ENCODE measurements at regions not wholly inside any gene's neighbourhood (a gene's known extent, or its start where the extent isn't known, plus 50 kb on each side); places are given as distances from the start of the nearest gene placed in this dataset.
A peak's percentile ranks its signal among the peaks of the same experiment; 100 is the strongest.

DNA sequence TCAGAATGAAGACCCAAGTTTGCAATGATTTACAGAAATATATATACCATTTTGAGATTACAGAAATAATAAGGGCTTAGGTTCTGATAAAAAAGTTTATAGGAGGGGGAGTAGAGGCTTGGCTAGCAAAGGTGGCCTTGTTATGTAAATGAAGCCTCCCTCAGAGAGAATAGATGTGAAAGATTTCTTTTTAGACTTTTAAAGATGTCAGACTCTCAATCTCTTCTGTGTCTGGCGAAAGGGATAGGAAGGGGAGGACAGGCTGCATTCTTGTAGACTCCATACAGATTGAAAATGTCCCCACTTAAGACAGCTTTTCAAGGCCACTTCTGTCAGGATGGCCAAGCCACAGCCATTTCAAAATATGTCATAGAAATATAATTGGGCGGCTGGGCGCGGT lies 63.1 kb upstream of the CLINT1 start:
- DNase-seq: no peak

DNA sequence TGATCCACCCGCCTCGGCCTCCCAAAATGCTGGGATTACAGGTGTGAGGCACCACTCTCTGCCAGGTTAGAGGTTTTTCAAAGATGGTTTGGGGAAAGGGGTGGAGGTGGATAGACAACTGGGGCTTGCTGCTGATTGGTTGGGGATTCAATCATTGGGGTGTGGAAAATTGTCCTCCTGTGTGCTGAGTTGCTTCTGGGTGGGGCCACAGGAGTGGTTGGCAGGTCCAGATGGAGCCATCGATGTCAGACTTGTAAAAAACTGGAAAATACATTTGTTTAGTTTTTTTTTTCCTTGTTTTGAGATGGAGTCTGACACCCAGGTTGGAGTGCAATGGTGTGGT lies 61.9 kb upstream of the CLINT1 start:
- DNase-seq: no peak

DNA sequence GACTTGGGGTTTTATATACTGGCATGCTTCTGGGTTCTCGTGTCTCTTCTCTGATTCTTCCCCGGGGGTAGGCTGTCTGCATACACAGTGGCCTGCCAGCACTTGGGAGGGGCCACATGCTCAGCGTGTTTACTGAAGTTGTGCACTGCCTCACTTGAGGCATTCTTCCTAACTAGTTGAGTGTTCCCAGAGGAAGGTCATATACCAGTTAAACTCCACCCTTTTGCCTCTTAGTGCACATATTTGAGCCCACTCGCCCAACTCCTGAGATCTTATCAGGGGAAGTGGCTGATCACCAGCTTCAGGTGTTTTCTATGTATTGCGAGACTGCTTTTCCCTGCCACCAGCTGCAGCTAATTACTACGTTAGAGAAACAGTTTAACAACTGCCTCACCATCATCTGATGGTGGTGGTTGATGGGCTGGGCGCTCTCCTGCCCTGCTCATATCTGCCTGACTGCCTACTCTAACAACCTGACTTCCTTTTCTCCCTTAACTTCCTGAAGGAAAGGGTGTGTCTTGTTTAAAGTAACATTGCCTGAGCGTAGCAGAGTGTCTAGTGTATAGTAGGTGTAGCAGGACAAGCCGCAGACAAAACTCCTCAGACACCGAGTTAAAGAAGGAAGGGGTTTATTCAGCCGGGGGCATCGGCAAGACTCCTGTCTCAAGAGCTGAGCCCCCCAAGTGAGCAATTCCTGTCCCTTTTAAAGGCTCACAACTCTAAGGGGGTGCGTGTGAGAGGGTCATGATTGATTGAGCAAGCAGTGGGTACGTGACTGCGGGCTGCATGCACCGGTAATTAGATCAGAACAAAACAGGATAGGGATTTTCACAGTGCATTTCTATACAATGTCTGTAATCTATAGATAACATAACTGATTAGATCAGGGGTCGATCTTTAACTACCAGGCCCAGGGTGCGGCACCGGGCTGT lies 60.1 kb upstream of the CLINT1 start:
- peak; percentile 1 for DNase-seq

DNA sequence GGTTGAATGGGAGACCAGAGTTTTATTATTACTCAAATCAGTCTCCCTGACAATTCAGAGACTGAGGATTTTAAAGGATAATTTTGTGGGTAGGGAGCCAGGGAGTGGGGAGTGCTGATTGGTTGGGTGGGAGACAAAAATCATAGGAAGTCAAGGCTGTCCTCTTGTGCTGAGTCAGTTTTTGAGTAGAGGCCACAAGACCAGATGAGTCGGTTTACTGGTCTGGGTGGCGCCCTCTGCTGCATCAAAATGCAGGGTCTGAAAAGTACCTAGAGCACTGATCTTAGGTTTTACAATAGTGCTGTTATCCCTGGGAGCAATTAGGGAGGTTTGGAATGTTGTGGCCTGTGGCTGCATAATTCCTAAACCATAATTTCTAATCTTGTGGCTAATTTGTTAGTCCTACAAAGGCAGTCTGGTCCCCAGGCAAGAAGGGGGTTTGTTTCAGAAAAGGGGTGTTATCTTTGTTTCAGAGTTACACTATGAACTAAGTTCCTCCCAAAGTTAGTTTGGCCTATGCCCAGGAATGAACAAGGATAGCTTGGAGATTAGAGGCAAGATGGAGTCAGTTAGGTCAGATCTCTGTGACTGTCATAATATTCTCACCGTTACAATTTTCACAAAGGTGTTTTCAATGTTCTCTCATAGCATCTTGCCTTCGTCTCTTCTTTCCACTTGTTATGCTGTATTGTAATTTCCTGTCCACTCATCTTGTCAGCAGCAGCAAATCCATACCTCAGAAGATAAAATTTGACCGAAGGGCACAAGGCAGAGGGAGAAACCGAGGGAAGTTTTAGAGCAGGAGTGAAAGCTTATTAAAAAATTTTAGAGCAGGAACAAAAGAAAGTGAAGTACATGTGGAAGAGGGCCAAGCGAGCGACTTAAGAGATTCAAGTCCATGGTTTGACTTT lies 59.2 kb upstream of the CLINT1 start:
- peak; percentile 62 for DNase-seq

DNA sequence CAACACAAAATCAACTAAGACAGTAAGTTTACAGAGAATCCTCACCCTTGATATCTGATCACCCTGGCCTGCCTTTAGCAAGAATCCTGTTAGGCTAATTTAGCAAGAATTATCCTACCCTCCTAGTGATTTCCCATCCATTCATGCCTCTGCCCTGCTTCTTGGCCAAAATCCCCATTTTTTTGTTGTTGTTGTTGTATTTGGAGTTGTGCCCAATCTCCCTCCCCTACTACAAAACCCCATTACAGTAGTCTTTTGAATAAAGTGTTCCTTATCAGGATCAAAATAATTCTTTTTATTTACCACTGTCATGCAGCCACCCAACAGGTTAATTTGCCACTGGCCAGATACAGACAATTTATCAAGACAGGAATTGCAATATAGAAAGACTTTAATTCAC lies 58.5 kb upstream of the CLINT1 start:
- no peak for DNase-seq

DNA sequence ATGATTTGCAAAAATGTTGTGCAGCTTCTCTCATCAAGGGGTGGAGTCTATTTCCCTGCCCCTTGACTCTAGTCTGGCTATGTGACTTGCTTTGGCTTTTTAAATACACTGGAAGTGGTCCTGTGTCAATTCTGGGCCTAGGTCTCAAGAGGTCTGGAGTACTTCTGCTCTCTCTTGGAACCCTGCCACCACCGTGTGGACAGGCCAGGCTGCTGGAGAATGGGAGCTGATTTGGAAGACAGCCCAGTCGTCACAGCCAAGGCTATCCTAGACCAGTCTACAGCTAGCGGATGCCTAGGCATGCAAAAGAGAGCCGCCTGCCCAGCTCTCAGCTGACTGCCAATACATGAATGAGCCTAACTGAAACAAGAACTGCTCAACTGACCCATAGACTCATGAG lies 56.7 kb upstream of the CLINT1 start:
- DNase-seq: no peak

DNA sequence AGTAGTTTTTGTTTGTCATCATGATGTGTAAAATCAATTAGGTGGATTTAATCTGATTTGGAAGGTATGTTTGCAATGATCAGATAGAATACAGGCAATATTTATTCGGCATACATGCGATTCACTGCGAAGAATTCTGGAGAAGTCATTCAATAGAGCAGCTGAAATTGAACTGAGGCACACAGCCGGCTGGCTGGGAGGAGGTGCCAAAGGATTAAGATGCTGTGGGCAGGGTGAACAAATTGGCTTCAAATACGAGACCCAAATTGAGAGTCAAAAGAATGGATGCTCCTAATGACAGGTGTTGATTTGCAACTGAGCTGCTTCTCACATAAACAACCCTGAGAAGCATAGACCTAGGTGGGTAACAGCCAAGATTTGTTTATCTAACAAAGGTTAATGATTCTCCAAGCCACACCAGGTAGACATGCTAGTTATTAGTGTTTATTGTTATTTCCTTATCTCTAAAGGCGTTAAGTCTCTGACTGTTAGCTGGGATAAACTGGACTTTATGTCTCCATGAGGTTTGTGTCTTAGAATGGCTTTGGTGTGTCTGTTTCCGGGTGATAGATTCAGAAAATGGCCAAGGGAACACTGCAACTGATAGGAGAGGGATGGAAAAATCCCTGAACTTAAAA lies 55.3 kb upstream of the CLINT1 start:
- DNase-seq: no peak

DNA sequence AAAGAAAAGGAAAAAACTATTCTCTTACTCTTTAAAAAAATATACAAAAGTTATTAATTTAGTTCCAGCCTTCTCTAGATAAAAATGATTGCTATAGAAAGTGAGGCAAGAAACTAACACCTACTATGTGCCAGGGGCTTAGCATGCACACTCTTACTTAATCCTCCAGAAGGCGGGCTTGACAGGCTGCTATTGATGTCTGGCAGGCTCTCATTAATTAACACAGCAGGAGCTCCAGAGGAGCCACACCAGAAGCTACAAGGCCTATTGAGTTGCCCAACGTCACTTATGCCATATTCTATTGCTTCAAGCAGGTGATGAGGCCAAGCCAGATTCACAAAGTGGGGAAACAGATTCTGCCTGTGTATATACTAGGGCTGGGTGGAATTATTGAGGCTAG lies 54.6 kb upstream of the CLINT1 start:
- DNase-seq: no peak

DNA sequence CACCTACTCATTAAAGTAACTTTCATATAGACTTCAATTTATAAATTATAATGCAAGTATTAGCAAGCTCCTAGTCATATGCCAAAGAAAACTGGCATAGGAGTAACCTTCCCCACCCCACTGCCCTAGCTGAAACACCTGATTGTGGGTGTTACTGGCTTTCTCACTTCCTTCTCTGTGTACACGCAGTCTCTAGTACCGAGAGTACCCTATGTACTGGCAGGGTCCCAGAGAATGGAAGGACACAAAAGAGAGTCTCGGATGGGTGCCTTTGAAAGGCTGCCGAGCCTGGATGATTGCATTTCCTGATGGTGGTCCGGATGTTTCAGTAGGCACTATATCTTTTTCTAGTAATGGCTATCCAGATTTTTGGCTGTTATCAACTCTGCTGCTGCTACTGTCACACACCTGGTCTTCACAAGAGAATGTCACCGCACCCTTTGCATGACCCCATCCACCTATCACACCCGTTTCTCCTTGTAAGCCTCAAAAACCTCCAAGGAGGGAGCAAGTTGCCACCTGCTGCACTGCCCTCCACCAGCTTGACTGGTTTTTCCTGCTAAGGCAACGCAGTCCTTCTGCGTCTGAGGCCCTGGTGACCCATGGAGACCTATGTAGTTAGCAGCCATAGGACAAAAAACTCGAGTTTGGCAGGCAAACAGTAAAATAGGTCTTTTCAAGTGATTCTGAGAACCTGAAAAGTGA lies 53.8 kb upstream of the CLINT1 start:
- DNase-seq: no peak

DNA sequence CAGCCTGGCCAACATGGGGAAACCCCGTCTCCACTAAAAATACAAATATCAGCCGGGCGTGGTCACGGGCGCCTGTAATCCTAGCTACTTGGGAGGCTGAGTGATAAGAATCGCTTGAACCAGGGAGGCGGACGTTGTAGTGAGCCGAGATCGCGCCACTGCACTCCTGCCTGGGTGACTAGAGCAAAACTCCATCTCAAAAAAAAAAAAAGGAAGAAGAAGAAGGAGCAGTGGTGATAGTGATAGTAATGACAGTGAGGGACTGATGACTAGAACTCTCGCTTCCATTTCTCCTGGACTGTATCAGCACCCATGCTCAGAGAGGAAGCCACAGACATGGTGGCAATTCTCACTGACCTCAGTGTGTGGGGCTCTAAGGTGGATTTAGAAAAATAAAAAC lies 52.6 kb upstream of the CLINT1 start:
- no peak for DNase-seq
